DMS114 treated with DMSO at 0.1 percent for 48 hours (cell line): ENCODE measurements at regions not wholly inside any gene's neighbourhood (a gene's known extent, or its start where the extent isn't known, plus 50 kb on each side); places are given as distances from the start of the nearest gene placed in this dataset.
A peak's percentile ranks its signal among the peaks of the same experiment; 100 is the strongest.
"Not testable (repeated sequence)": the region's sequence is repeated elsewhere in the genome, so short reads cannot be mapped to it uniquely, and the experiment has no call there.

ENCODE experiments used
- DNase-seq: peaks from one replicate; lab custom pipeline; 2025; ENCODE audit not compliant: unreplicated experiment; lab: John Stamatoyannopoulos, UW

GRCh38 chr10:21406595-21407193 is 118.8 kb downstream of the SKIDA1 start:
- DNase-seq: no peak

GRCh38 chr10:21405981-21406380 is 119.5 kb downstream of the SKIDA1 start:
- no peak for DNase-seq

- DNase-seq: no peak
Measured at GRCh38 chr10:21403256-21404015, 122.0 kb downstream of the SKIDA1 start.

- DNase-seq: no peak
Measured at GRCh38 chr10:21402606-21403083, 122.8 kb downstream of the SKIDA1 start.

- DNase-seq: no peak
Measured at GRCh38 chr10:21401196-21401595, 124.3 kb downstream of the SKIDA1 start.

GRCh38 chr10:21399392-21400035 is 126.0 kb downstream of the SKIDA1 start:
- DNase-seq: no peak

GRCh38 chr10:21398563-21399231 is 126.8 kb downstream of the SKIDA1 start:
- DNase-seq: no peak

GRCh38 chr10:21396889-21397288 is 128.6 kb downstream of the SKIDA1 start:
- DNase-seq: no peak

- no peak for DNase-seq
Measured at GRCh38 chr10:21393931-21394330, 131.6 kb downstream of the SKIDA1 start.

GRCh38 chr10:21388589-21388988 is 136.9 kb downstream of the SKIDA1 start:
- no peak for DNase-seq

- DNase-seq: no peak
Measured at GRCh38 chr10:21387868-21388267, 137.6 kb downstream of the SKIDA1 start.

- no peak for DNase-seq
Measured at GRCh38 chr10:21385996-21386585, 139.4 kb downstream of the SKIDA1 start.

- DNase-seq: no peak
Measured at GRCh38 chr10:21385536-21385935, 139.9 kb downstream of the SKIDA1 start.

- no peak for DNase-seq
Measured at GRCh38 chr10:21379143-21379542, 146.3 kb downstream of the SKIDA1 start.

GRCh38 chr10:21375274-21375673 is 150.2 kb downstream of the SKIDA1 start:
- DNase-seq: not testable (repeated sequence)

- not testable (repeated sequence) for DNase-seq
Measured at GRCh38 chr10:21373881-21374280, 151.6 kb downstream of the SKIDA1 start.

GRCh38 chr10:21372651-21373410 is 152.7 kb downstream of the SKIDA1 start:
- DNase-seq: peak; percentile 72

GRCh38 chr10:21369697-21370096 is 155.8 kb downstream of the SKIDA1 start:
- no peak for DNase-seq

- DNase-seq: no peak
Measured at GRCh38 chr10:21368728-21369425, 156.6 kb downstream of the SKIDA1 start.
